ENCODE measurements at regions not wholly inside any gene's neighbourhood (a gene's known extent, or its start where the extent isn't known, plus 50 kb on each side); places are given as distances from the start of the nearest gene placed in this dataset.

GRCh38 chr4:12126474-12126873 lies 697.8 kb upstream of the HS3ST1 start:
- DNase-seq (ENCODE audit: extremely low read depth in 1 of 4, low spot score in 3 of 4), result no peak
- H3K27ac ChIP-seq (ENCODE audit: extremely low read depth, low read depth, low read length), result no peak overlapping the region
- H4K20me1 ChIP-seq (replicated peaks; ENCODE audit: control insufficient read depth, insufficient read depth, low read length), result no peaks in the 10 kb centered on the region
- H3K4me3 ChIP-seq, result no peak overlapping the region
- no peaks in the 10 kb centered on the region for H3K79me2 ChIP-seq (ENCODE audit: control insufficient read depth, insufficient read depth, low read length)
- H3K9me3 ChIP-seq (replicated peaks; ENCODE audit: control insufficient read depth, insufficient read depth, low read depth, low read length), result no peaks in the 10 kb centered on the region; the same call in none of the 2 replicates
- CTCF ChIA-PET (ENCODE audit: low intra/inter-chr PET ratio), result no interaction called here
- in situ Hi-C loops (cut with MboI), result no loop called here
- no peak for FAIRE-seq
- no peak for ATAC-seq
- no peaks in the 10 kb centered on the region for H3K36me3 ChIP-seq (ENCODE audit: control insufficient read depth, insufficient read depth, low read length)
- no peaks in the 10 kb centered on the region for H3K9me1 ChIP-seq (ENCODE audit: control insufficient read depth, insufficient read depth, low read length)
- 8% methylated on average over 2 of the region's 2 CpGs for WGBS (ENCODE audit: insufficient coverage, low coverage, missing lambda C conversion rate)
- H3K4me2 ChIP-seq (ENCODE audit: insufficient read depth, low read length), result no peak overlapping the region
- no peaks in the 10 kb centered on the region for H3K4me1 ChIP-seq (replicated peaks in 1 of 2; ENCODE audit: control insufficient read depth in 2 of 2, insufficient read depth in 2 of 2, low read length in 2 of 2)
- no peak overlapping the region for H3K9ac ChIP-seq (ENCODE audit: insufficient read depth in 1 of 2, low read depth in 2 of 2, low read length in 2 of 2)
- TF ChIP-seq MCM5 (IDR thresholded peaks at IDR 0.05; ENCODE audit: low read depth), result no peak
- TF ChIP-seq PCBP1 (IDR thresholded peaks at IDR 0.05; ENCODE audit: low read depth, low read length, poor library complexity, severe bottlenecking), result no peak
- no peak for TF ChIP-seq ZNF507 (tag; conservative IDR thresholded peaks at IDR 0.05)
- no peak for TF ChIP-seq ZNF274 (IDR thresholded peaks at IDR 0.05; ENCODE audit: borderline replicate concordance, low read depth, low read length)
- no peak for TF ChIP-seq YBX1 (IDR thresholded peaks at IDR 0.05)
- TF ChIP-seq CTBP1 (IDR thresholded peaks at IDR 0.05; ENCODE audit: borderline replicate concordance), result no peak
- TF ChIP-seq SOX6 (IDR thresholded peaks at IDR 0.05), result no peak
- no peak for TF ChIP-seq GTF2E2 (tag; IDR thresholded peaks at IDR 0.05)
- no peak overlapping the region for H2AFZ ChIP-seq (ENCODE audit: low read depth, low read length)
- no TSS peak for BruUV-seq (replicated peaks)
- intact Hi-C loops (cut with micrococcal nuclease), result no loop called here
- POLR2A ChIA-PET, result no interaction called here
- no peaks in the 10 kb centered on the region for H3K27me3 ChIP-seq (ENCODE audit: control insufficient read depth in 2 of 2, insufficient read depth in 2 of 2, low read length in 2 of 2)

DNA sequence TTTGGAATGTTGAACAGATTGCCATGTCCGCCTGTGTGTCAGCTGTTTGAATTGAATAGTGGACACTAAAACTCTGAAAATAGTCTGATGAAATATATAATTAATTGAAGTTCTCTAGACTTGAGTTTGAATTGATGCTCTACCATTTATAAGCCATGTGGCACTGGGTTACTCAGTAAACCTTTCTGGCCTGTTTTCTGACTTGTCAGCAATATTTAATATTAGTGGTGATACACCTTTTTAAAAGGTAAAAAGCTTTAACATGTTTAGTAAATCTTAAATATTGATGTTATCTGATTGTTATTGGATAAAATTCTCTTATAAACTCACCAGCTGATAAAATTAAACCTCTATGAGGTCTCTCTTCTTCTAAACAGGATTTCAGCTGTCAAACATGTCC lies 695.4 kb upstream of the HS3ST1 start:
- H3K36me3 ChIP-seq (ENCODE audit: control insufficient read depth, insufficient read depth, low read length), result no peaks in the 10 kb centered on the region
- in situ Hi-C loops (cut with MboI), result no loop called here
- DNase-seq (ENCODE audit: extremely low read depth in 1 of 4, low spot score in 3 of 4) (no peak), FAIRE-seq (no peak), ATAC-seq (no peak)
- POLR2A ChIA-PET, result no interaction called here
- no TSS peak for BruUV-seq (replicated peaks)
- no peaks in the 10 kb centered on the region for H4K20me1 ChIP-seq (replicated peaks; ENCODE audit: control insufficient read depth, insufficient read depth, low read length)
- no peak overlapping the region for H3K4me3 ChIP-seq
- no peak overlapping the region for H2AFZ ChIP-seq (ENCODE audit: low read depth, low read length)
- no peaks in the 10 kb centered on the region for H3K9me1 ChIP-seq (ENCODE audit: control insufficient read depth, insufficient read depth, low read length)
- H3K4me1 ChIP-seq (replicated peaks in 1 of 2; ENCODE audit: control insufficient read depth in 2 of 2, insufficient read depth in 2 of 2, low read length in 2 of 2), result no peaks in the 10 kb centered on the region
- H3K9me3 ChIP-seq (replicated peaks; ENCODE audit: control insufficient read depth, insufficient read depth, low read depth, low read length), result no peaks in the 10 kb centered on the region; the same call in 1 of the 2 replicates
- H3K4me2 ChIP-seq (ENCODE audit: insufficient read depth, low read length), result no peak overlapping the region
- no peaks in the 10 kb centered on the region for H3K27me3 ChIP-seq (ENCODE audit: control insufficient read depth in 2 of 2, insufficient read depth in 2 of 2, low read length in 2 of 2)
- CTCF ChIA-PET (ENCODE audit: low intra/inter-chr PET ratio), result no interaction called here
- no peak overlapping the region for H3K27ac ChIP-seq (ENCODE audit: extremely low read depth, low read depth, low read length)
- no peak overlapping the region for H3K9ac ChIP-seq (ENCODE audit: insufficient read depth in 1 of 2, low read depth in 2 of 2, low read length in 2 of 2)
- intact Hi-C loops (cut with micrococcal nuclease), result no loop called here
- no peaks in the 10 kb centered on the region for H3K79me2 ChIP-seq (ENCODE audit: control insufficient read depth, insufficient read depth, low read length)
- WGBS (ENCODE audit: insufficient coverage, low coverage, missing lambda C conversion rate), result 0% methylated on average over 1 of the region's 1 CpG

All from K562 (cell line).